H9 (cell line): ENCODE measurements at regions not wholly inside any gene's neighbourhood (a gene's known extent, or its start where the extent isn't known, plus 50 kb on each side); places are given as distances from the start of the nearest gene placed in this dataset.

Experiments used
- DNase-seq: peaks from one replicate; pipeline ENCODE4 v3.0.0-alpha.2; 2017
- H2AFZ ChIP-seq: one replicate; pipeline ENCODE4 v1.6.1; 2013; ENCODE audit warnings: mild to moderate bottlenecking, low read length, control low read depth, moderate library complexity
- H2AK5ac ChIP-seq: 2 replicates; pipeline ENCODE4 v1.6.1; 2013; ENCODE audit warnings: low read length, control low read depth, mixed read lengths; ENCODE audit not compliant: insufficient read length
- H2BK120ac ChIP-seq: one replicate; pipeline ENCODE4 v1.6.1; 2013; ENCODE audit warnings: low read depth, mild to moderate bottlenecking, low read length, control low read depth, inconsistent platforms; ENCODE audit not compliant: poor library complexity, severe bottlenecking
- H2BK12ac ChIP-seq: 2 replicates; pipeline ENCODE4 v1.6.1; 2013; ENCODE audit warnings: low read length, control low read depth, mixed read lengths, low read depth; ENCODE audit not compliant: insufficient read length
- H2BK15ac ChIP-seq: 2 replicates; pipeline ENCODE4 v1.6.1; 2013; ENCODE audit warnings: low read depth, low read length, control low read depth
- H2BK20ac ChIP-seq: one replicate; pipeline ENCODE4 v1.6.1; 2013; ENCODE audit warnings: low read depth, mild to moderate bottlenecking, low read length, control low read depth, inconsistent platforms; ENCODE audit not compliant: poor library complexity, severe bottlenecking
- H2BK5ac ChIP-seq: 2 replicates; pipeline ENCODE4 v1.6.1; 2013; ENCODE audit warnings: low read length, control low read depth, mixed read lengths; ENCODE audit not compliant: insufficient read length
- H3K14ac ChIP-seq: 2 replicates; pipeline ENCODE4 v1.6.1; 2013; ENCODE audit warnings: low read length, control low read depth; ENCODE audit not compliant: insufficient read depth
- H3K18ac ChIP-seq: 2 replicates; pipeline ENCODE4 v1.6.1; 2013; ENCODE audit warnings: low read depth, mild to moderate bottlenecking, mixed read lengths, low read length, control low read depth; ENCODE audit not compliant: insufficient read length
- H3K23ac ChIP-seq: 2 replicates; pipeline ENCODE4 v1.6.1; 2013; ENCODE audit warnings: low read length, control low read depth, mixed read lengths, low read depth; ENCODE audit not compliant: insufficient read length
- H3K23me2 ChIP-seq: 2 replicates; pipeline ENCODE4 v1.6.1; 2013; ENCODE audit warnings: low read depth, mild to moderate bottlenecking, mixed read lengths, low read length, control low read depth; ENCODE audit not compliant: insufficient read length, poor library complexity, severe bottlenecking
- H3K27ac ChIP-seq: 2 replicates; pipeline ENCODE4 v1.5.1; 2013; ENCODE audit warnings: low read length, control low read depth, mixed read lengths, low read depth; ENCODE audit not compliant: insufficient read length
- H3K27me3 ChIP-seq: 2 replicates; pipeline ENCODE4 v1.6.1; 2013; ENCODE audit warnings: low read length, control low read depth, inconsistent platforms; ENCODE audit not compliant: insufficient read depth
- H3K4ac ChIP-seq: 2 replicates; pipeline ENCODE4 v1.6.1; 2013; ENCODE audit warnings: low read depth, mild to moderate bottlenecking, control low read depth, inconsistent platforms, low read length, moderate library complexity
- H3K4me1 ChIP-seq: 2 replicates; pipeline ENCODE4 v1.6.1; 2013; ENCODE audit warnings: low read length, control low read depth, inconsistent platforms; ENCODE audit not compliant: insufficient read depth
- H3K4me2 ChIP-seq: 2 replicates; pipeline ENCODE4 v1.6.1; 2013; ENCODE audit warnings: low read length, control low read depth, mixed read lengths; ENCODE audit not compliant: insufficient read length, insufficient read depth
- H3K56ac ChIP-seq: 2 replicates; pipeline ENCODE4 v1.6.1; 2013; ENCODE audit warnings: low read depth, mild to moderate bottlenecking, mixed read lengths, low read length, control low read depth; ENCODE audit not compliant: insufficient read length
- H3K79me1 ChIP-seq: 2 replicates; pipeline ENCODE4 v1.6.1; 2013; ENCODE audit warnings: low read depth, mild to moderate bottlenecking, moderate library complexity, low read length, control low read depth, inconsistent platforms; ENCODE audit not compliant: insufficient read depth, poor library complexity, severe bottlenecking
- H3K79me2 ChIP-seq: 2 replicates; pipeline ENCODE4 v1.6.1; 2013; ENCODE audit warnings: low read length, control low read depth, inconsistent platforms; ENCODE audit not compliant: insufficient read depth
- H3K9ac ChIP-seq: 2 replicates; pipeline ENCODE4 v1.6.1; 2013; ENCODE audit warnings: low read length, control low read depth, mixed read lengths; ENCODE audit not compliant: insufficient read length; ENCODE audit errors: extremely low read depth
- H3K9me3 ChIP-seq: one replicate; pipeline ENCODE4 v1.6.1; 2013; ENCODE audit warnings: low read depth, low read length, inconsistent platforms; ENCODE audit not compliant: control insufficient read depth
- H3T11ph ChIP-seq: one replicate; pipeline ENCODE4 v1.6.1; 2013; ENCODE audit warnings: mild to moderate bottlenecking, low read length, control low read depth, inconsistent platforms
- H4K20me1 ChIP-seq: one replicate; pipeline ENCODE4 v1.6.1; 2013; ENCODE audit not compliant: control insufficient read depth, insufficient read length, insufficient read depth
- H4K5ac ChIP-seq: 2 replicates; pipeline ENCODE4 v1.6.1; 2013; ENCODE audit warnings: low read depth, mild to moderate bottlenecking, mixed read lengths, low read length, control low read depth; ENCODE audit not compliant: insufficient read length
- H4K8ac ChIP-seq: replicated peaks from 2 replicates; pipeline ENCODE4 v1.6.1; 2013; ENCODE audit warnings: low read length, control low read depth, mixed read lengths, low read depth; ENCODE audit not compliant: insufficient read length
- H4K91ac ChIP-seq: 2 replicates; pipeline ENCODE4 v1.6.1; 2013; ENCODE audit warnings: low read depth, mild to moderate bottlenecking, moderate library complexity, mixed read lengths, low read length, control low read depth; ENCODE audit not compliant: insufficient read length
- H3K27ac Mint-ChIP-seq, 3 experiments: 2 replicates in 2 of 3; 3 replicates in 1 of 3; pipeline ENCODE4 v1.8.0; 2020 to 2021; ENCODE audit warnings: mixed read lengths in 3 of 3, mild to moderate bottlenecking in 1 of 3, moderate library complexity in 1 of 3
- H3K27me3 Mint-ChIP-seq: 2 replicates; pipeline ENCODE4 v1.8.0; 2021; ENCODE audit warnings: low read depth, mild to moderate bottlenecking, moderate library complexity, mixed read lengths
- H3K36me3 Mint-ChIP-seq, 3 experiments: 2 replicates in 2 of 3; 3 replicates in 1 of 3; pipeline ENCODE4 v1.8.0; 2020 to 2021; ENCODE audit warnings: low read depth in 3 of 3, mixed read lengths in 3 of 3; ENCODE audit not compliant: insufficient read depth in 1 of 3
- H3K4me1 Mint-ChIP-seq, 2 experiments: 2 replicates each; pipeline ENCODE4 v1.8.0; 2020; ENCODE audit warnings: mixed read lengths in 2 of 2
- H3K4me3 Mint-ChIP-seq, 2 experiments: 2 replicates in 1 of 2; 3 replicates in 1 of 2; pipeline ENCODE4 v1.8.0; 2020 to 2021; ENCODE audit warnings: mild to moderate bottlenecking in 2 of 2, mixed read lengths in 2 of 2, moderate library complexity in 1 of 2
- H3K9me3 Mint-ChIP-seq, 2 experiments: 2 replicates in 1 of 2; 3 replicates in 1 of 2; pipeline ENCODE4 v1.8.0; 2020; ENCODE audit warnings: mild to moderate bottlenecking in 2 of 2, mixed read lengths in 2 of 2, moderate library complexity in 1 of 2
- TF ChIP-seq, protein P1 (sequence below): fragments of 200-600 bp; sonication (generic); conservative IDR thresholded peaks from 3 replicates; pipeline ENCODE4 v1.8.0; 2021; ENCODE audit warnings: antibody characterized with exemption, mild to moderate bottlenecking

- Histone ChIP-seq H4K91ac (no peak overlapping the region), H2BK15ac (no peak overlapping the region), H4K8ac (no peak overlapping the region), H4K5ac (no peak overlapping the region), H4K20me1 (no peaks in the 10 kb centered on the region), H2BK20ac (no peak overlapping the region), H2BK120ac (no peak overlapping the region), H3K27ac (no peak overlapping the region), H3K18ac (no peak overlapping the region), H3K56ac (no peak overlapping the region), H3K27me3 (no peaks in the 10 kb centered on the region), H3K4ac (no peak overlapping the region), H2BK5ac (no peak overlapping the region), H2BK12ac (no peak overlapping the region), H2AFZ (no peak overlapping the region), H3K14ac (no peak overlapping the region), H3K4me2 (no peak overlapping the region), H3K79me2 (no peaks in the 10 kb centered on the region), H3K9me3 (no peaks in the 10 kb centered on the region), H3K23me2 (no peaks in the 10 kb centered on the region), H3T11ph (no peak overlapping the region), H3K23ac (no peak overlapping the region), H3K79me1 (no peaks in the 10 kb centered on the region), H3K9ac (no peak overlapping the region), H2AK5ac (no peak overlapping the region), H3K4me1 (no peaks in the 10 kb centered on the region)
- no peak for DNase-seq
- H3K4me1 Mint-ChIP-seq, result no peaks in the 10 kb centered on the region
- peaks cover under 1 to 1% (median 1%) of the 10 kb centered on the region in 3 experiments; a peak in 2 of 7 replicates for H3K36me3 Mint-ChIP-seq
- TF ChIP-seq, protein P1, sequence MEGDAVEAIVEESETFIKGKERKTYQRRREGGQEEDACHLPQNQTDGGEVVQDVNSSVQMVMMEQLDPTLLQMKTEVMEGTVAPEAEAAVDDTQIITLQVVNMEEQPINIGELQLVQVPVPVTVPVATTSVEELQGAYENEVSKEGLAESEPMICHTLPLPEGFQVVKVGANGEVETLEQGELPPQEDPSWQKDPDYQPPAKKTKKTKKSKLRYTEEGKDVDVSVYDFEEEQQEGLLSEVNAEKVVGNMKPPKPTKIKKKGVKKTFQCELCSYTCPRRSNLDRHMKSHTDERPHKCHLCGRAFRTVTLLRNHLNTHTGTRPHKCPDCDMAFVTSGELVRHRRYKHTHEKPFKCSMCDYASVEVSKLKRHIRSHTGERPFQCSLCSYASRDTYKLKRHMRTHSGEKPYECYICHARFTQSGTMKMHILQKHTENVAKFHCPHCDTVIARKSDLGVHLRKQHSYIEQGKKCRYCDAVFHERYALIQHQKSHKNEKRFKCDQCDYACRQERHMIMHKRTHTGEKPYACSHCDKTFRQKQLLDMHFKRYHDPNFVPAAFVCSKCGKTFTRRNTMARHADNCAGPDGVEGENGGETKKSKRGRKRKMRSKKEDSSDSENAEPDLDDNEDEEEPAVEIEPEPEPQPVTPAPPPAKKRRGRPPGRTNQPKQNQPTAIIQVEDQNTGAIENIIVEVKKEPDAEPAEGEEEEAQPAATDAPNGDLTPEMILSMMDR, result no peak
- no peaks in the 10 kb centered on the region for H3K27me3 Mint-ChIP-seq
- H3K27ac Mint-ChIP-seq, result no peak overlapping the region
- no peak overlapping the region for H3K4me3 Mint-ChIP-seq
- peaks cover under 1 to 1% of the 10 kb centered on the region in 2 experiments; a peak in 2 of 5 replicates for H3K9me3 Mint-ChIP-seq
Observed at GRCh38 chr4:96247096-96247495, 407.2 kb downstream of the PDHA2 start.
